Panc1 (cell line): ENCODE measurements at regions not wholly inside any gene's neighbourhood (a gene's known extent, or its start where the extent isn't known, plus 50 kb on each side); places are given as distances from the start of the nearest gene placed in this dataset.

ENCODE experiments used
- ATAC-seq: fragments of 200-7000 bp; cut with Tn5 transposase; 2 replicates; pipeline ENCODE4 v1.9.1; 2020; ENCODE audit warnings: mild to moderate bottlenecking, moderate library complexity
- BruUV-seq: library from RNA; stranded (reverse); fragments of 400-500 nt; replicated peaks from 2 replicates; lab custom pipeline; 2021; lab: Mats Ljungman, UMichigan
- CTCF ChIA-PET: fragments of 300-600 bp; sonication (Branson Sonifier 250); formaldehyde crosslinking; loops from one replicate; lab custom pipeline; 2022; ENCODE audit warnings: antibody characterized with exemption; lab: Charles Lee
- POLR2A ChIA-PET: fragments of 300-600 bp; sonication (Branson Sonifier 250); formaldehyde crosslinking; loops from one replicate; lab custom pipeline; 2022; ENCODE audit warnings: antibody characterized with exemption; lab: Charles Lee
- DNase-seq: peaks from one replicate; pipeline ENCODE4 v3.0.0-alpha.2; 2010; ENCODE audit warnings: low read depth, low spot score
- H3K27ac ChIP-seq: 2 replicates; pipeline ENCODE4 v1.5.1; 2011; ENCODE audit warnings: mild to moderate bottlenecking, low read length, inconsistent platforms
- H3K27me3 ChIP-seq: fragments of 200-500 bp; sonication (Bioruptor generic); 2 replicates; pipeline ENCODE4 v1.6.0; 2014; ENCODE audit warnings: low read length, inconsistent platforms; ENCODE audit not compliant: control insufficient read depth, insufficient read depth
- H3K36me3 ChIP-seq: fragments of 200-500 bp; sonication (Bioruptor generic); 2 replicates; pipeline ENCODE4 v1.5.1; 2014; ENCODE audit warnings: inconsistent platforms, mild to moderate bottlenecking, low read length, moderate library complexity; ENCODE audit not compliant: control insufficient read depth, insufficient read depth
- H3K4me1 ChIP-seq: 2 replicates; pipeline ENCODE4 v1.5.1; 2011; ENCODE audit warnings: inconsistent platforms, mild to moderate bottlenecking, low read length, moderate library complexity; ENCODE audit not compliant: control insufficient read depth, insufficient read depth
- H3K4me3 ChIP-seq, 2 experiments: 2 replicates each; pipeline ENCODE4 v1.5.1; 2011 to 2012; ENCODE audit warnings: low read depth in 2 of 2, low read length in 2 of 2, mild to moderate bottlenecking in 2 of 2, inconsistent platforms in 1 of 2, moderate library complexity in 1 of 2
- H3K9me3 ChIP-seq: fragments of 200-500 bp; sonication (Bioruptor generic); 2 replicates; pipeline ENCODE4 v1.5.1; 2014; ENCODE audit warnings: low read depth, mild to moderate bottlenecking, inconsistent platforms, low read length, moderate library complexity; ENCODE audit not compliant: control insufficient read depth, insufficient read depth
- CTCF ChIP-seq: fragments of 450-650 bp; IDR thresholded peaks from 2 replicates; pipeline ENCODE4 v1.5.1; 2017; ENCODE audit warnings: mild to moderate bottlenecking
- POLR2AphosphoS5 ChIP-seq: IDR thresholded peaks from 2 replicates; pipeline ENCODE4 v1.6.1; 2012; ENCODE audit warnings: mild to moderate bottlenecking, low read depth, low read length, moderate library complexity
- REST ChIP-seq, 2 experiments: IDR thresholded peaks; 2 replicates each; pipeline ENCODE4 v1.6.1; 2011 to 2012; ENCODE audit warnings: low read depth in 2 of 2, control low read depth in 1 of 2, low read length in 1 of 2, mild to moderate bottlenecking in 1 of 2, moderate library complexity in 1 of 2; ENCODE audit not compliant: insufficient read depth in 1 of 2
- SIN3A ChIP-seq: IDR thresholded peaks from 2 replicates; pipeline ENCODE4 v1.6.1; 2012; ENCODE audit warnings: low read depth, mild to moderate bottlenecking, low read length, moderate library complexity, borderline replicate concordance; ENCODE audit not compliant: insufficient read depth
- TCF7L2 ChIP-seq: IDR thresholded peaks from 2 replicates; pipeline ENCODE4 v1.6.1; 2011; ENCODE audit warnings: mild to moderate bottlenecking, low read depth, low read length, inconsistent platforms
- in situ Hi-C: cut with HindIII; loops from 2 replicates; pipeline ENCODE4 v1.10.0; 2016; ENCODE audit warnings: low sequenced_read_pairs, low pct_unique_long_range_greater_than_20kb
- intact Hi-C: fragments of 100-400 bp; cut with micrococcal nuclease; formaldehyde crosslinking; loops from one replicate; pipeline ENCODE4 v1.10.0; 2022; ENCODE audit not compliant: unreplicated experiment

- in situ Hi-C loops: no loop called here
Observed at GRCh38 chr2:18703555-18703954, 114.2 kb upstream of the NT5C1B start.

GRCh38 chr2:18701981-18702380, 112.6 kb upstream of the NT5C1B start:
- no peaks in the 10 kb centered on the region for H3K9me3 ChIP-seq
- no TSS peak for BruUV-seq
- no peak for DNase-seq
- CTCF ChIA-PET: no interaction called here
- no peak for ATAC-seq
- TF ChIP-seq TCF7L2 (no peak), SIN3A (no peak), POLR2AphosphoS5 (no peak), REST (IDR thresholded peaks at IDR 0.05; ENCODE audit: insufficient read depth in 1 of 2, low read depth in 2 of 2, low read length in 1 of 2) (no peak), CTCF (no peak)
- H3K27me3 ChIP-seq: no peaks in the 10 kb centered on the region
- H3K27ac ChIP-seq: no peak overlapping the region
- in situ Hi-C loops: no loop called here
- no peaks in the 10 kb centered on the region for H3K4me1 ChIP-seq
- POLR2A ChIA-PET: no interaction called here
- no peaks in the 10 kb centered on the region for H3K36me3 ChIP-seq
- intact Hi-C loops: no loop called here
- no peak overlapping the region for H3K4me3 ChIP-seq

More at GRCh38 chr2:18703555-18703954, 114.2 kb upstream of the NT5C1B start:
- Histone ChIP-seq H3K4me1 (no peaks in the 10 kb centered on the region), H3K9me3 (no peaks in the 10 kb centered on the region), H3K27ac (no peak overlapping the region), H3K4me3 (no peak overlapping the region), H3K27me3 (no peaks in the 10 kb centered on the region), H3K36me3 (no peaks in the 10 kb centered on the region)
- DNase-seq: no peak
- no peak for TF ChIP-seq TCF7L2
- no peak for TF ChIP-seq POLR2AphosphoS5
- TF ChIP-seq REST (IDR thresholded peaks at IDR 0.05; ENCODE audit: insufficient read depth in 1 of 2, low read depth in 2 of 2, low read length in 1 of 2): no peak
- no peak for TF ChIP-seq CTCF
- no peak for TF ChIP-seq SIN3A
- ATAC-seq: no peak
- BruUV-seq: no TSS peak
- intact Hi-C loops: no loop called here
- POLR2A ChIA-PET: no interaction called here
- CTCF ChIA-PET: no interaction called here
